ENCODE measurements at regions not wholly inside any gene's neighbourhood (a gene's known extent, or its start where the extent isn't known, plus 50 kb on each side); places are given as distances from the start of the nearest gene placed in this dataset.

DNA sequence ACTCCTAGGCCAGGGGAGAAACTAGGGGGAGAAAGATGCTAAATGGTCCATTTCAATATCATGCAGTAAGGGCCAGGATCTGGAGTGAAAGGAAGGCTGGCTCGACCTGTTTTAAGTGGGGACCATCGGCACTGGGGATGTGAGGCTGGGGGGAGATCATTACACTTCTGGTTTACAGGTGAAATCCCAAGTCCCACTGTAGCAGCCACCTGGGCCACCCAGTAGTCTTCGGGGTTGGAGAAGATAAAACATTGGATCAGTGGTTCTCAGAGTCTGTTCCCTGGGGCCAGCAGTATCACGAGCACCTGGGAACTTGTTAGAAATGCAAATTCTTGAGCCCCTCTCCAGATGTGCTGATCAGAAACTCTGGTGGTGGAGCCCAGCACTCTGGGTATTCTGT is 111.3 kb upstream of the ALDH1B1 start:
- Histone ChIP-seq H3K27me3 (ENCODE audit: insufficient read depth) (no peaks in the 10 kb centered on the region), H3K36me3 (ENCODE audit: insufficient read depth) (no peaks in the 10 kb centered on the region), H3K27ac (ENCODE audit: low read depth) (no peak overlapping the region), H2AFZ (no peak overlapping the region), H3K4me3 (no peak overlapping the region), H3K79me2 (replicated peaks; ENCODE audit: insufficient read depth) (no peaks in the 10 kb centered on the region), H3K4me1 (ENCODE audit: insufficient read depth) (peaks cover 15% of the 10 kb centered on the region), H3F3A (replicated peaks; ENCODE audit: low read depth) (no peaks in the 10 kb centered on the region), H3K9me2 (ENCODE audit: insufficient read depth) (no peaks in the 10 kb centered on the region), H3K4me2 (no peak overlapping the region), H4K20me1 (replicated peaks; ENCODE audit: insufficient read depth) (no peaks in the 10 kb centered on the region)
- H3K36me3 Mint-ChIP-seq (ENCODE audit: low read depth), result no peaks in the 10 kb centered on the region
- H3K27ac Mint-ChIP-seq, result no peak overlapping the region
- DNase-seq (ENCODE audit: low spot score), result no peak
- H3K9me3 Mint-ChIP-seq, result no peaks in the 10 kb centered on the region
- no peak for ATAC-seq
- H3K4me3 Mint-ChIP-seq, result no peak overlapping the region
- H3K27me3 Mint-ChIP-seq (ENCODE audit: insufficient read depth, low read depth, poor library complexity), result peaks cover 8% of the 10 kb centered on the region
- TF ChIP-seq ETS1 (IDR thresholded peaks at IDR 0.05) (no peak), POLR2AphosphoS5 (IDR thresholded peaks at IDR 0.05; ENCODE audit: low read depth) (no peak), NANOG (IDR thresholded peaks at IDR 0.05; ENCODE audit: borderline replicate concordance) (no peak), EZH2 (IDR thresholded peaks at IDR 0.05; ENCODE audit: low read depth, unreplicated experiment) (no peak), ZNF114 (CRISPR knock-in tag; IDR thresholded peaks at IDR 0.05) (no peak), ZNF462 (CRISPR knock-in tag; IDR thresholded peaks at IDR 0.05) (no peak), CTCF (conservative IDR thresholded peaks at IDR 0.05; ENCODE audit: low read depth in 2 of 2) (no peak), ZNF331 (CRISPR knock-in tag; IDR thresholded peaks at IDR 0.05; ENCODE audit: low read depth) (no peak), EZH2phosphoT487 (IDR thresholded peaks at IDR 0.05; ENCODE audit: unreplicated experiment) (no peak), STAT1 (IDR thresholded peaks at IDR 0.05; ENCODE audit: unreplicated experiment) (no peak), CREB1 (CRISPR knock-in tag; IDR thresholded peaks at IDR 0.05; ENCODE audit: low read depth) (no peak), JUNB (IDR thresholded peaks at IDR 0.05; ENCODE audit: unreplicated experiment) (no peak)
- TF ChIP-seq, protein P1, sequence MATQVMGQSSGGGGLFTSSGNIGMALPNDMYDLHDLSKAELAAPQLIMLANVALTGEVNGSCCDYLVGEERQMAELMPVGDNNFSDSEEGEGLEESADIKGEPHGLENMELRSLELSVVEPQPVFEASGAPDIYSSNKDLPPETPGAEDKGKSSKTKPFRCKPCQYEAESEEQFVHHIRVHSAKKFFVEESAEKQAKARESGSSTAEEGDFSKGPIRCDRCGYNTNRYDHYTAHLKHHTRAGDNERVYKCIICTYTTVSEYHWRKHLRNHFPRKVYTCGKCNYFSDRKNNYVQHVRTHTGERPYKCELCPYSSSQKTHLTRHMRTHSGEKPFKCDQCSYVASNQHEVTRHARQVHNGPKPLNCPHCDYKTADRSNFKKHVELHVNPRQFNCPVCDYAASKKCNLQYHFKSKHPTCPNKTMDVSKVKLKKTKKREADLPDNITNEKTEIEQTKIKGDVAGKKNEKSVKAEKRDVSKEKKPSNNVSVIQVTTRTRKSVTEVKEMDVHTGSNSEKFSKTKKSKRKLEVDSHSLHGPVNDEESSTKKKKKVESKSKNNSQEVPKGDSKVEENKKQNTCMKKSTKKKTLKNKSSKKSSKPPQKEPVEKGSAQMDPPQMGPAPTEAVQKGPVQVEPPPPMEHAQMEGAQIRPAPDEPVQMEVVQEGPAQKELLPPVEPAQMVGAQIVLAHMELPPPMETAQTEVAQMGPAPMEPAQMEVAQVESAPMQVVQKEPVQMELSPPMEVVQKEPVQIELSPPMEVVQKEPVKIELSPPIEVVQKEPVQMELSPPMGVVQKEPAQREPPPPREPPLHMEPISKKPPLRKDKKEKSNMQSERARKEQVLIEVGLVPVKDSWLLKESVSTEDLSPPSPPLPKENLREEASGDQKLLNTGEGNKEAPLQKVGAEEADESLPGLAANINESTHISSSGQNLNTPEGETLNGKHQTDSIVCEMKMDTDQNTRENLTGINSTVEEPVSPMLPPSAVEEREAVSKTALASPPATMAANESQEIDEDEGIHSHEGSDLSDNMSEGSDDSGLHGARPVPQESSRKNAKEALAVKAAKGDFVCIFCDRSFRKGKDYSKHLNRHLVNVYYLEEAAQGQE (IDR thresholded peaks at IDR 0.05; ENCODE audit: unreplicated experiment), result no peak
- peaks cover 24% of the 10 kb centered on the region for H3K4me1 Mint-ChIP-seq

Data from GM23338 (cell line).